Activated CD4-positive, alpha-beta T cell treated with anti-CD3 and anti-CD28 coated beads, Interleukin-2, amount 50 U/mL, for 16 hours (primary cell): ENCODE measurements at regions not wholly inside any gene's neighbourhood (a gene's known extent, or its start where the extent isn't known, plus 50 kb on each side); places are given as distances from the start of the nearest gene placed in this dataset.

ENCODE experiments used
- DNase-seq: peaks from one replicate; pipeline ENCODE4 v3.0.0-alpha.2; 2020

GRCh38 chr13:75124415-75124814 lies 357.6 kb downstream of the TBC1D4 start:
- no peak for DNase-seq

- DNase-seq = no peak
Measured at GRCh38 chr13:75123428-75123827, 358.5 kb downstream of the TBC1D4 start.

GRCh38 chr13:75120085-75120484 lies 361.9 kb downstream of the TBC1D4 start:
- no peak for DNase-seq

GRCh38 chr13:75115171-75115570 lies 366.8 kb downstream of the TBC1D4 start:
- no peak for DNase-seq

- DNase-seq = no peak
Measured at GRCh38 chr13:75103976-75104375, 378.0 kb downstream of the TBC1D4 start.

GRCh38 chr13:75102001-75102716 lies 379.8 kb downstream of the TBC1D4 start:
- no peak for DNase-seq

- DNase-seq = no peak
Measured at GRCh38 chr13:75101348-75101747, 380.6 kb downstream of the TBC1D4 start.

- no peak for DNase-seq
Measured at GRCh38 chr13:75092143-75092542, 389.8 kb downstream of the TBC1D4 start.

GRCh38 chr13:75091718-75092117 lies 390.3 kb downstream of the TBC1D4 start:
- DNase-seq = no peak

- DNase-seq = no peak
Measured at GRCh38 chr13:75090872-75091615, 390.9 kb downstream of the TBC1D4 start.

- no peak for DNase-seq
Measured at GRCh38 chr13:75088915-75089314, 393.1 kb downstream of the TBC1D4 start.

- no peak for DNase-seq
Measured at GRCh38 chr13:75079226-75079625, 402.7 kb downstream of the TBC1D4 start.

GRCh38 chr13:75076476-75076875 lies 405.5 kb downstream of the TBC1D4 start:
- no peak for DNase-seq

GRCh38 chr13:75073786-75074185 lies 408.2 kb downstream of the TBC1D4 start:
- DNase-seq = no peak

- DNase-seq = no peak
Measured at GRCh38 chr13:75072891-75073290, 409.1 kb downstream of the TBC1D4 start.

- DNase-seq = no peak
Measured at GRCh38 chr13:75072368-75072767, 409.6 kb downstream of the TBC1D4 start.

- DNase-seq = no peak
Measured at GRCh38 chr13:75071796-75072195, 410.2 kb downstream of the TBC1D4 start.

GRCh38 chr13:75071395-75071794 lies 410.6 kb downstream of the TBC1D4 start:
- no peak for DNase-seq

- no peak for DNase-seq
Measured at GRCh38 chr13:75061909-75062308, 420.1 kb downstream of the TBC1D4 start.

GRCh38 chr13:75055296-75055695 lies 426.7 kb downstream of the TBC1D4 start:
- DNase-seq = no peak

GRCh38 chr13:75052616-75053015 lies 429.4 kb downstream of the TBC1D4 start:
- no peak for DNase-seq

- no peak for DNase-seq
Measured at GRCh38 chr13:75050419-75051046, 431.4 kb downstream of the TBC1D4 start.

- no peak for DNase-seq
Measured at GRCh38 chr13:75049735-75050335, 432.1 kb downstream of the TBC1D4 start.

GRCh38 chr13:75042807-75043206 lies 439.2 kb downstream of the TBC1D4 start:
- DNase-seq = no peak
